Right atrium auricular region (tissue), 2 donors: ENCODE measurements at regions not wholly inside any gene's neighbourhood (a gene's known extent, or its start where the extent isn't known, plus 50 kb on each side); places are given as distances from the start of the nearest gene placed in this dataset.

ENCODE experiments used
- DNase-seq: peaks from one replicate; pipeline ENCODE4 v3.0.0-alpha.2; 2019; ENCODE audit warnings: low spot score
- H3K27ac ChIP-seq, 2 donors: fragments of 200-600 bp; sonication (generic); 1 replicate in 1 of 2; 2 replicates in 1 of 2; pipeline ENCODE4 v1.5.1; 2016 to 2019
- H3K27me3 ChIP-seq, 2 donors: fragments of 200-600 bp; sonication (generic); one replicate each; pipeline versions ENCODE4 v1.5.1 to v1.6.0; 2017 to 2019
- H3K36me3 ChIP-seq: fragments of 200-600 bp; sonication (generic); one replicate; pipeline ENCODE4 v1.5.1; 2016
- H3K4me1 ChIP-seq, 2 donors: fragments of 200-600 bp; sonication (generic); one replicate each; pipeline versions ENCODE4 v1.5.1 to v1.6.0; 2017 to 2019
- H3K4me3 ChIP-seq, 2 donors: fragments of 200-600 bp; sonication (generic); 1 replicate in 1 of 2; 2 replicates in 1 of 2; pipeline ENCODE4 v1.5.1; 2017 to 2019; ENCODE audit warnings: mild to moderate bottlenecking in 1 of 2, moderate library complexity in 1 of 2
- H3K9me3 ChIP-seq, 2 donors: fragments of 200-600 bp; sonication (generic); one replicate each; pipeline ENCODE4 v1.5.1; 2019
- TF ChIP-seq, protein P1 (sequence below), 2 donors: fragments of 200-600 bp; sonication (generic); IDR thresholded peaks; one replicate each; pipeline ENCODE4 v1.5.1; 2019; ENCODE audit warnings: antibody characterized with exemption in 2 of 2

DNA sequence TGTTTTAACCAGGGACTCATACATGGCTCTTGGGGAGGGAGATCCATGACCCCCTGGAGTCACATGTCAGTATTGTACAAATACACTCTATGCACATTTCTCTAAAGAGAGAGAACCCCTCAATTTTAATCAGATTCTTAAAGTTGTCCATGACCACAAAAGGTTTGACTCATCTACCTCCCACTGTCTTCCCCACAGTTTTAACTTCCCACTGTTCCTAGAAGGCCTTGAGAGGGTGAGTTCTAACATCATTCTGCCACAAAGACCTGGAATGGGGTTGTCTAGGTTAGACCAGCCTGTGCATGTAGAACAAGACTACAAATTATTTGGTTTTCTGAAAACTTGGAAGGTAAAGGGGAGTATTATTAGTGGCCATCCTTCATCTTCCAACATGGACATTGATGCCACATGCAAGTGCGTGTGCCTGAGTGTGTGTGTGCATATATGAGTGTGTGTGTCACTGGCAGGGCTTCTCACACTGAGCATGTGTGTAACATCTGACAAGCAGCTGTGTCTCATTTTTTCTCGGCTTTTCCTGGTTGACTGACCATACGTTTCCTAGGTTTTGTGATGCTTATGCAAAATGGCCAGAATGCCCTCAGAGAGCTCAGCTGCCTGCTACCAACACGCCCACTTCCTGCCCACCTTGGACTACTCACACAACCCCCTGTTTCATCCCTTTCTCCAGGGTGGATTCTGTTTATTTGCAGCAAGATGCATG is 94.6 kb upstream of the LGALSL start:
- Histone ChIP-seq H3K9me3 (no peaks in the 10 kb centered on the region), H3K27me3 (no peaks in the 10 kb centered on the region), H3K36me3 (no peaks in the 10 kb centered on the region), H3K4me1 (peaks cover 0 to 10% of the 10 kb centered on the region in 2 donors), H3K4me3 (no peak overlapping the region), H3K27ac (peak overlapping the region in 1 of 2 donors; percentile 51)
- no peak for DNase-seq
- TF ChIP-seq, protein P1, sequence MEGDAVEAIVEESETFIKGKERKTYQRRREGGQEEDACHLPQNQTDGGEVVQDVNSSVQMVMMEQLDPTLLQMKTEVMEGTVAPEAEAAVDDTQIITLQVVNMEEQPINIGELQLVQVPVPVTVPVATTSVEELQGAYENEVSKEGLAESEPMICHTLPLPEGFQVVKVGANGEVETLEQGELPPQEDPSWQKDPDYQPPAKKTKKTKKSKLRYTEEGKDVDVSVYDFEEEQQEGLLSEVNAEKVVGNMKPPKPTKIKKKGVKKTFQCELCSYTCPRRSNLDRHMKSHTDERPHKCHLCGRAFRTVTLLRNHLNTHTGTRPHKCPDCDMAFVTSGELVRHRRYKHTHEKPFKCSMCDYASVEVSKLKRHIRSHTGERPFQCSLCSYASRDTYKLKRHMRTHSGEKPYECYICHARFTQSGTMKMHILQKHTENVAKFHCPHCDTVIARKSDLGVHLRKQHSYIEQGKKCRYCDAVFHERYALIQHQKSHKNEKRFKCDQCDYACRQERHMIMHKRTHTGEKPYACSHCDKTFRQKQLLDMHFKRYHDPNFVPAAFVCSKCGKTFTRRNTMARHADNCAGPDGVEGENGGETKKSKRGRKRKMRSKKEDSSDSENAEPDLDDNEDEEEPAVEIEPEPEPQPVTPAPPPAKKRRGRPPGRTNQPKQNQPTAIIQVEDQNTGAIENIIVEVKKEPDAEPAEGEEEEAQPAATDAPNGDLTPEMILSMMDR (IDR thresholded peaks at IDR 0.05), result no peak

DNA sequence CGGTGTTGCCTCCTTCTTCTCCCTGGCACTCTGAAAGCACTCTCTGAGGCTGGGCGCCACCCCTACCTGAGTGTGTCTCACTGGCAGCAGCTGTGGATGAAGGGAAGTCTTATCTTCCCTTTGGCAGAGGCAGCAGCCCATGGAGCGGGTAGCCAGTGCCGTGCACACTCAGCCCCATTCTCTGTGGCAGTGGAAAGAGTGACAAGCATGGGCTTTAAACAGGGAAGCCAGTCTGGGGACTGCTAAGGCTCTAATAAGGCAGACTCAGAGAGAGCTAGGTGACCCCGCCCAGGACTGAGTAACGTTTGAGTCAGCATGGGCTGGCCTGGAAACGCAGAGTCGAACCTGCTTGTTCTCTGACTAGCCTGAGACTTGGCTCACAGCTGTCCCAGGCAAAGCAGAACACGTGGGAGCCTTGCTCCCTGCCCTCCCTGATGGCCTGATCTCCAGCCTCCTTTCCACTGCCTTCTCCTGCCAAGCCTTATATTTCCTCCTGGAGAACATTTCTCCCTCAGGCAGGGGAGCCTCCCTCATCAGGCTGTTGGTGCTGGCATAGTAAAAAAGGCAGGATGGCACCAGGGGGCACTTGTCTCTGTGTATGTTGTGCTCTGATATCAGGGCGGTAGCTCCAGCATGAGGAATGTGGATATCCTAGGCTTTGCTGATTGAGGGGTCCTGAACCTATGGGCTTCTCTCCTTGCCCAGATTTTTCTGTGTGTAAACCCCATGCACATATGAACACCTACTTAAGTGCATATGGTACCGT is 93.9 kb upstream of the LGALSL start:
- TF ChIP-seq, protein P1 (IDR thresholded peaks at IDR 0.05), result peak in 1 of 2 donors; percentile 38
- Histone ChIP-seq H3K36me3 (no peaks in the 10 kb centered on the region), H3K27me3 (no peaks in the 10 kb centered on the region), H3K9me3 (no peaks in the 10 kb centered on the region), H3K4me3 (no peak overlapping the region), H3K4me1 (peaks cover 0 to 10% of the 10 kb centered on the region in 2 donors), H3K27ac (peak overlapping the region in 1 of 2 donors; percentile 51)
- peak; percentile 93 for DNase-seq

DNA sequence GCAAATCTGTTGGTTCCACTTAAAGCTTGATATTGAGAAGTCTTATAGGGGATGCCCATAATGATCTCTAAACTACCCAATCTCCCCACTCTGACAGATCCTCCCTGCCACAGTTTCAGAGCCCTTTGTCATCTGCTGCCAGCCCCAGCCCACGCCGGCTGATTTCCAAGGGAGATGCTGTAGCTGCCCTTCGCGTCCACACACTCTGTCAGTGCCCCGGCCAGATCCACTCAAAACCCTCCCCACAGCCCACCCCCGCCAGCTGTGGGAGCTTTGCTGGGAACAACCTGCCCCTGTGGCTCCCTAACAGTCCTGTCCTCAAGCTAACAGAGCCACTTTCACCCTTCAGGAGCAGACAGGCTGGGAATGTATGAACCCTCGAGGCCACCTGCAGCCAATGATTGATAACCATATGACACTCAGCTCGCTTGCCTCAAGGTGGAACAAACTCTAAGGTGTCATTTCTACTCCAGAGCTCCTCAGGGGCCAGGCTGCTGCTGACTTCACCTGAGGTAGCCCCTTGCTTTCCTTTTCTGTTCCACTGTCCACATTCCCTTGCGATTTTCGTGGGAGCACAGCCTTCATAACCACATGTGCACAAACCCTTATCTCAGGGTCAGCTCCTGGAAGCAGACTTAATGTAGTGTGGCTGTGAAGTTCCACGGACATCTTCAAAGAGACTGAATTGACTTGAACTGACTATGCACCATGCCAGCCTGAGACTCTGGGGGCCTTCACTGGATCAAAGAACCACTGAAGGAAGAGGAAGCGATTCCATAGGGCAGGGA is 92.6 kb upstream of the LGALSL start:
- H3K9me3 ChIP-seq, result no peaks in the 10 kb centered on the region
- H3K4me3 ChIP-seq, result no peak overlapping the region
- no peak overlapping the region for H3K27ac ChIP-seq
- no peaks in the 10 kb centered on the region for H3K27me3 ChIP-seq
- TF ChIP-seq, protein P1 (IDR thresholded peaks at IDR 0.05), result no peak
- H3K4me1 ChIP-seq, result peaks cover 0 to 10% of the 10 kb centered on the region in 2 donors
- no peaks in the 10 kb centered on the region for H3K36me3 ChIP-seq
- DNase-seq, result no peak

DNA sequence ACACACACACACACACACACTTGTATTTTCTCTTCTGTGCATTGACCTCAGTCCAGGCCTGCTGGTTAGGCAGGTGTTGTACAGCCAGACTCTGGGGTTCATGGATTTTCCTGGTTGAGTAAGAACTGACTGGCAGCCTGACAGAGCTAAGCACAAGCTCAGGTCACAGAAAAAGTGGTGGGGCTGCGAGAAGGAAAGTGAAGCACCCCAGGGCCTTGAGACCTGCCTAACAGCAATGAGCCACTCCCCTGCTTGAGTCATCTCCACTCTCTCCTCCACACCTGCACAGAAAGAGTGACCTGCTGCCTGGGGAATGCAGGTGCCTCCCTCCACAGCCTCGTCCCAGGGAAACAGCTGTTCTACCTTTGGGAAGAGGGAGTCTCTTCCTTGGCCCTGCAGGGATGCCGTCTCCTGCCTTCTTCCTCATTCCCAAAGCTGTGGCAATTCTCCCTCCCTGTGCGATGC is 91.4 kb upstream of the LGALSL start:
- no peak overlapping the region for H3K27ac ChIP-seq

DNA sequence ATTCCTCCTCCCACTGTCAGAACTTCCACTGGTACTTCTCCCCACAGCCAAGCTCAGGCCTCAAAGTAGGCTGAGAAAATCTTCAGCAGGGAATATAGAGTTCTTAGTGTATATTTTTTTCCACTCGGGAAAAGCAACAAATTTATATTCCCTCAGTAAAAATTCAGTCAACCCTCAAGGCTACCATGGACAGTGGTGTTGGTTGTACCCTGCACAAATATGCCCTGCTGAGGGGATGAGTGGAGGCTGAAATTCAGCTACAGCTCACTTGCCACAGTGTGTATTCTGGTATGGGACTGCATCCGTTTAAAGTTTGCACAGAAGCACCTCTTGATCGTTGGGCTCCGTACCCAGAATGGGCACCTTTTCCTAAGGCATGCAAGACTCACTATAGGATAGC is 90.8 kb upstream of the LGALSL start:
- H3K27me3 ChIP-seq, result no peaks in the 10 kb centered on the region
- no peaks in the 10 kb centered on the region for H3K36me3 ChIP-seq
- no peaks in the 10 kb centered on the region for H3K9me3 ChIP-seq
- TF ChIP-seq, protein P1 (IDR thresholded peaks at IDR 0.05), result no peak
- no peak overlapping the region for H3K27ac ChIP-seq
- no peak overlapping the region for H3K4me3 ChIP-seq
- DNase-seq, result no peak
- H3K4me1 ChIP-seq, result peaks cover 0 to 10% of the 10 kb centered on the region in 2 donors

More for the DNA sequence above, 91.4 kb upstream of the LGALSL start:
- DNase-seq, result no peak
- Histone ChIP-seq H3K36me3 (no peaks in the 10 kb centered on the region), H3K9me3 (no peaks in the 10 kb centered on the region), H3K27me3 (no peaks in the 10 kb centered on the region), H3K4me1 (peaks cover 0 to 10% of the 10 kb centered on the region in 2 donors), H3K4me3 (no peak overlapping the region)
- TF ChIP-seq, protein P1 (IDR thresholded peaks at IDR 0.05), result no peak
